B cell (primary cell): ENCODE measurements at regions not wholly inside any gene's neighbourhood (a gene's known extent, or its start where the extent isn't known, plus 50 kb on each side); places are given as distances from the start of the nearest gene placed in this dataset.

ENCODE experiments used
- ATAC-seq: fragments of 200-7000 bp; cut with Tn5 transposase; one replicate; pipeline ENCODE4 v1.10.0; 2021; ENCODE audit warnings: low read depth, mild to moderate bottlenecking, moderate number of reproducible peaks, moderate library complexity
- CTCF ChIA-PET: fragments of 350-600 bp; sonication (Branson Sonifier 250); formaldehyde crosslinking; loops from one replicate; lab custom pipeline; 2021; ENCODE audit warnings: antibody characterized with exemption, inconsistent platforms; lab: Charles Lee
- POLR2A ChIA-PET: fragments of 350-600 bp; sonication (Branson Sonifier 250); formaldehyde crosslinking; loops from one replicate; lab custom pipeline; 2021; ENCODE audit warnings: antibody characterized with exemption; lab: Charles Lee
- DNase-seq: peaks from one replicate; pipeline ENCODE4 v3.0.0; 2013
- H2AFZ ChIP-seq: 2 replicates; pipeline ENCODE4 v1.6.1; 2012; ENCODE audit warnings: mild to moderate bottlenecking, low read depth, low read length; ENCODE audit not compliant: insufficient read depth, poor library complexity, severe bottlenecking
- H3K27ac ChIP-seq, 2 donors: 1 replicate in 1 of 2; 2 replicates in 1 of 2; pipeline ENCODE4 v1.5.1; 2012 to 2013; ENCODE audit warnings: low read length in 2 of 2, mild to moderate bottlenecking in 2 of 2, moderate library complexity in 1 of 2
- H3K27me3 ChIP-seq, 4 experiments: fragments of 200-600 bp in 1 of 4; sonication (generic) in 1 of 4; replicated peaks in 1 of 4; 1 replicate in 2 of 4; 2 replicates in 2 of 4; pipeline versions ENCODE4 v1.6.1 to v1.7.0; 2013 to 2016; ENCODE audit warnings: low read length in 3 of 4, mild to moderate bottlenecking in 2 of 4, mixed read lengths in 1 of 4, moderate library complexity in 1 of 4; ENCODE audit not compliant: insufficient read depth in 4 of 4, control insufficient read depth in 3 of 4; ENCODE audit errors: control extremely low read depth in 1 of 4
- H3K36me3 ChIP-seq, 2 experiments: replicated peaks in 1 of 2; 1 replicate in 1 of 2; 2 replicates in 1 of 2; pipeline versions ENCODE4 v1.6.1 to v1.7.1; 2013; ENCODE audit warnings: low read length in 1 of 2; ENCODE audit not compliant: insufficient read depth in 2 of 2, control insufficient read depth in 1 of 2; ENCODE audit errors: control extremely low read depth in 1 of 2, extremely low read depth in 1 of 2
- H3K4me1 ChIP-seq, 2 donors: fragments of 200-600 bp in 1 of 2; sonication (generic) in 1 of 2; 1 replicate in 1 of 2; 2 replicates in 1 of 2; pipeline versions ENCODE4 v1.5.1 to v1.6.1; 2013 to 2017; ENCODE audit warnings: low read length in 2 of 2; ENCODE audit not compliant: control insufficient read depth in 2 of 2, insufficient read depth in 2 of 2
- H3K4me2 ChIP-seq: replicated peaks from 2 replicates; pipeline ENCODE3; 2012; ENCODE audit warnings: mild to moderate bottlenecking, low read depth, low read length; ENCODE audit not compliant: poor library complexity, severe bottlenecking
- H3K4me3 ChIP-seq, 5 experiments: fragments of 200-600 bp in 1 of 5; sonication (generic) in 1 of 5; 1 replicate in 3 of 5; 2 replicates in 2 of 5; pipeline versions ENCODE4 v1.5.1 to v1.7.0; 2011 to 2016; ENCODE audit warnings: low read length in 4 of 5, mild to moderate bottlenecking in 4 of 5, low read depth in 2 of 5, control low read depth in 1 of 5, moderate library complexity in 1 of 5; ENCODE audit not compliant: insufficient read depth in 1 of 5; ENCODE audit errors: control extremely low read depth in 1 of 5, extremely low read depth in 1 of 5
- H3K79me2 ChIP-seq: fragments of 200-600 bp; sonication (generic); one replicate; pipeline ENCODE4 v1.6.0; 2016; ENCODE audit warnings: low read length; ENCODE audit not compliant: control insufficient read depth, insufficient read depth
- H3K9ac ChIP-seq: fragments of 200-600 bp; sonication (generic); 2 replicates; pipeline ENCODE4 v1.6.1; 2017; ENCODE audit warnings: mild to moderate bottlenecking, low read length, moderate library complexity
- H3K9me3 ChIP-seq, 3 donors: one replicate each; pipeline versions ENCODE4 v1.6.1 to v1.7.1; 2013; ENCODE audit warnings: low read length in 2 of 3; ENCODE audit not compliant: control insufficient read depth in 2 of 3, insufficient read depth in 1 of 3; ENCODE audit errors: control extremely low read depth in 1 of 3
- H4K20me1 ChIP-seq: 2 replicates; pipeline ENCODE4 v1.6.0; 2012; ENCODE audit warnings: mild to moderate bottlenecking, low read length; ENCODE audit not compliant: insufficient read depth, control insufficient read depth, poor library complexity, severe bottlenecking
- H3K27ac Mint-ChIP-seq: one replicate; pipeline ENCODE4 v1.8.0; 2021; ENCODE audit warnings: mixed read lengths
- H3K27me3 Mint-ChIP-seq: one replicate; pipeline ENCODE4 v1.8.0; 2021; ENCODE audit warnings: mixed read lengths
- H3K4me1 Mint-ChIP-seq: one replicate; pipeline ENCODE4 v1.8.0; 2021; ENCODE audit warnings: mixed read lengths
- H3K4me3 Mint-ChIP-seq: one replicate; pipeline ENCODE4 v1.8.0; 2021; ENCODE audit warnings: mixed read lengths
- H3K9me3 Mint-ChIP-seq: one replicate; pipeline ENCODE4 v1.8.0; 2022; ENCODE audit warnings: mixed read lengths; ENCODE audit not compliant: insufficient read depth
- CTCF ChIP-seq: fragments of 200-600 bp; IDR thresholded peaks from one replicate; pipeline ENCODE4 v1.8.0; 2022; ENCODE audit warnings: antibody characterized with exemption, mild to moderate bottlenecking
- EZH2 ChIP-seq: IDR thresholded peaks from 2 replicates; pipeline ENCODE4 v1.6.1; 2012; ENCODE audit warnings: borderline replicate concordance, low read depth, mild to moderate bottlenecking, moderate library complexity, low read length; ENCODE audit not compliant: insufficient read depth, poor library complexity, severe bottlenecking
- WGBS: methylation state at CpG from one replicate; pipeline ENCODE4 v1.1.5; 2013; ENCODE audit warnings: missing lambda C conversion rate; ENCODE audit not compliant: insufficient coverage; 5-methylcytosine and 5-hydroxymethylcytosine counted together
- intact Hi-C: fragments of 100-400 bp; cut with micrococcal nuclease; formaldehyde crosslinking; loops from one replicate; pipeline ENCODE4 v1.10.0; 2022

- H3K4me1 Mint-ChIP-seq: no peaks in the 10 kb centered on the region
- H3K79me2 ChIP-seq: no peaks in the 10 kb centered on the region
- H4K20me1 ChIP-seq: no peaks in the 10 kb centered on the region
- H3K4me3 ChIP-seq: no peak overlapping the region
- no peak overlapping the region for H3K27ac ChIP-seq
- H3K4me1 ChIP-seq: no peaks in the 10 kb centered on the region
- no peaks in the 10 kb centered on the region for H3K9me3 ChIP-seq
- ChIA-PET POLR2A (no interaction called here), CTCF (no interaction called here)
- no peaks in the 10 kb centered on the region for H3K36me3 ChIP-seq
- TF ChIP-seq CTCF (no peak), EZH2 (no peak)
- DNase-seq (no peak), ATAC-seq (no peak)
- H3K27me3 ChIP-seq: no peaks in the 10 kb centered on the region
- no peak overlapping the region for H3K27ac Mint-ChIP-seq
- intact Hi-C loops: no loop called here
- H3K4me2 ChIP-seq: no peak overlapping the region
- no CpG with 5 or more reads among the region's 1 CpG for whole genome bisulfite sequencing
- peaks cover 2% of the 10 kb centered on the region for H3K9me3 Mint-ChIP-seq
- no peaks in the 10 kb centered on the region for H3K27me3 Mint-ChIP-seq
- no peak overlapping the region for H2AFZ ChIP-seq
- no peak overlapping the region for H3K9ac ChIP-seq
- no peak overlapping the region for H3K4me3 Mint-ChIP-seq
Observed at GRCh38 chr14:46322076-46322475, 329.5 kb downstream of the RPL10L start.

- TF ChIP-seq CTCF: no peak
- TF ChIP-seq EZH2: no peak
- Histone ChIP-seq H3K4me3 (no peak overlapping the region), H2AFZ (no peak overlapping the region), H3K9me3 (no peaks in the 10 kb centered on the region), H3K27me3 (no peaks in the 10 kb centered on the region), H3K4me1 (no peaks in the 10 kb centered on the region), H3K36me3 (no peaks in the 10 kb centered on the region), H3K9ac (no peak overlapping the region), H3K4me2 (no peak overlapping the region), H3K27ac (no peak overlapping the region), H4K20me1 (no peaks in the 10 kb centered on the region), H3K79me2 (no peaks in the 10 kb centered on the region)
- Mint-ChIP-seq H3K4me3 (no peak overlapping the region), H3K9me3 (no peaks in the 10 kb centered on the region), H3K27ac (no peak overlapping the region), H3K27me3 (no peaks in the 10 kb centered on the region), H3K4me1 (no peaks in the 10 kb centered on the region)
- intact Hi-C loops: no loop called here
- no peak for ATAC-seq
- CTCF ChIA-PET: no interaction called here
- no peak for DNase-seq
- POLR2A ChIA-PET: no interaction called here
- 89% methylated on average over 1 of the region's 2 CpGs for WGBS
Observed at GRCh38 chr14:46306267-46306666, 345.3 kb downstream of the RPL10L start.
